Amniotic stem cell (primary cell): ENCODE measurements at regions not wholly inside any gene's neighbourhood (a gene's known extent, or its start where the extent isn't known, plus 50 kb on each side); places are given as distances from the start of the nearest gene placed in this dataset.

Experiments used
- DNase-seq: peaks from one replicate; lab custom pipeline; 2025; lab: John Stamatoyannopoulos, UW

DNA sequence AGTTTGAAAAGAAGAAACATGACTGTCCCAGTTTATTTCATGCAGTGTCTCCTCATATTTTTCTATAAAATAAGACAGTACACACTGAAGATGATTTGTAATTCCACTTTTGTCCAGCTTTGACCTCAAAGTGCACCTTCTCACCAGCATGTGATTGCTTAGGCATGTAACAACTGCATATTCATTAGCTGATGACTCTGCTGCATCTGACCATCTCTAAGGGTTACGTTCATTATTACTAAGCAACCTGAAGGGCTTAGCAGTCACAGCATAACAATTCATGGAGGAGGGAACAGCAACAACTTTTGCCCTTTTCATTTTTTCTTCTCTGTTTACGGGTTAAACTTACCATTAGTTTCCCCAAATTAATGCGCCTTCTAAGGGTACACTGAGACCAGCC, 330.6 kb upstream of the PIK3C3 start:
- DNase-seq, result no peak

DNA sequence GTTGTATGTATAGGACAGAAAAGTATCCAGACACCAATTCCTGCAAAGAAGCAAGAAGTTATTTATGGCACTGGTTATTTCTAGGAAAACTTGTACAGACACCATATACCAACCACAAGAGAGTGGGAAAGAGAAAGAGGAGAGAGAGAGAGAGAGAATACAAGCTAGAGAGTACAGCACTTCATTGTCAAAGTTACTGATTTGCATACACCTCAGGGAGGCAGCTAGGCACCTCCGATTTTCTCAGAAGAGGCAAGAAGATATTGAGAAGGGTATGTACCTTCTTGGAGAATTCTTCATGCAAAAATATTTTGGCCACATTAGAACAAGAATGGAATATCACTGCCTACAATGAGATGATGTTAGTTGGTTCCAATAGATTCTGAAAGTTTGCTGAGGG, 333.9 kb upstream of the PIK3C3 start:
- DNase-seq, result no peak

DNA sequence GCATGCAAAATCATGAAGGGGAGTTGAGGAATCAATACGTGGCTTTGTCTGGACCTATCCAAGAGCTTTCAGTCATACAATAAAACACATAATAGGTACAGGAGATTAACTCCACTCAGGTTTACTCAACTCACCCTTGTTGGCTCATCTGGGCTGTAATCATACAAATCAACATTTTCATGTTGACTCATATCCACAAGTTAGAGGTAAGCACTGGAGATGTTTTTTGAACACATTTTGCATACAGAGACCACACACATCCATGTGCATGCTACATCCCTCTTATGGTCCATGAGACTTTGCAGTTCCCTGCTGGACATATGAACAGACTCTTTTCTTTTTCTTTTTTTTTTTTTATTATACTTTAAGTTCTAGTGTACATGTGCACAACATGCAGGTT, 336.9 kb upstream of the PIK3C3 start:
- no peak for DNase-seq

DNA sequence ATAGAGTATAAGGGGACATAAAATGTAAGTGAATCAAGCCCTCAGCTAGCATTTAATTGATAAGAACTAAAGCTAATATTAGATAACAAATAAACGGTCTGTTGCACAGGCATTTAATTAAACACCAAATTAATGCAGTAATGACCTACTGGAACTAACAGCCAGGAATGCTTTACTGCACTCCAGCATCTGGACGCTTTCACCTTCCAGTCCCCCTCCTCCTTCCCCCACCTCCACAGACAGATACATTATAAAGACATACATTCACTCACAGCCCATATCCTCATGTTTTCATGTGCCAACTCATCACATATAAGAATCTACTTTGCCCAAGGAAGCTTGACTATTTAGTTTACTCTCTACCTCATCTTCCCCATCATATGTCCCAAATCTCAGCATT, 337.4 kb upstream of the PIK3C3 start:
- DNase-seq, result no peak

DNA sequence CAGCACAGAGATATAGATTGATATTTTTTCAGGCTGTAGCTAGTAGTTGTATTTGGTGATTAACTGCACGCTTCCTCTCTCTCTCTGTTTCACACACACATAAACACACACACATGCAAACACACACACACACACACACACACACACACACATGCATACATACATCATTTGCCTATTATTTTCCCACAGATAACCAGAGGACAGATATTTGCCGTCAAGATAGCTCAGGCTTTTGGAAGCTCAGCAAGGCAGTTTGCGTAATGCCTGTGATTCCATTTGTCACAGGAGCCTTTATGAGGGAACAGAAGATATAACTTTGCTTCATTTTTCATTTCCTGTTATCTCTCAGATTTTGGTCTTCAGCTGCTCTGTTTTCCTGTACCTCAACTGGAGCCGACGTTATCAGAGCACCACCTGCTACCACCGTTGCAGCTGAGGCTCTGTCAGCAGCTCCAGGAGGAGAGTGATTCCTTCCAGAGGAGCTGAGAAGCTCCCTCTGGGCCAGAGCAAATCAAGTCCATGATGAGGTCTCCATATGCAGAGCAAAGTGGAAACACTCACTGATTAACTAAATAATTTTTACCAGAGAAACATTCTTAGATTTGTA, 341.9 kb upstream of the PIK3C3 start:
- no peak for DNase-seq

DNA sequence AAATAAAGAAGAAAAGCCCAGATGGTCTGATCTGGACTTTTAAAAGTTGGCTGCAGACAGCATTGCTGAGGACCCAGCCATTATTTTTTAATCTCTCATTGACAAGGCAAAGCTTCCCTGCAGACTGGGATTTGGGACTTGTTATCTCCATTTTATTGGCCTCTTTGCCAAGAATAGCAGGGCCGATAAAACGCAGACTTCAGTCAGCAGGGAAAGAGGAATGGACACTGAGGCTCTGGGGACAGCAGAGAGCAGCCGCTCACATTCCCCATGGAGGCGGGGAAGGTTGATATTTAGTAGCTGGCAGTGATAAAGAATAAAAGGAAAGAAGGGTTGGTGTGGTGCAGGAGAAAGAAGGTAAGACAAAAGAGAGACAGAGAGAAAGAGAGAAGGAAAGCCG, 350.1 kb upstream of the PIK3C3 start:
- no peak for DNase-seq

DNA sequence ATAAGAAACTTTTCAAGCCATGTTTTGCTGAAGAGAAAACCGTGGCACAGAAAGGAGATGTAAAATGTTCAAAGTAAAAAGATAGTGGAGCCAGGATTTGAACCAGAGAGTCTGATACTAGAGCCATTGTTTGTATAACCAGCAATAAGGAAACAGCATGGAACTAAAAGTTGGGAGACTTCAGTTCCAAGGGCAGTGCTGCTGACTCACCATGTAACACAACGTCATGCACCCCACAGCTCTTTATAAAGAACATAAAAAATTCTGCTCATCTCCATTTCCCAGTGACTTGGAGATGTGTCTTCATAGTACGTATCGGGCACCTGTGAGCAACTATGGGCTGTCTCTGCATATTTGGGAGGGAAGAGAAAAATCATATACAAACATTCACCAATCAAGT, 353.0 kb upstream of the PIK3C3 start:
- no peak for DNase-seq

DNA sequence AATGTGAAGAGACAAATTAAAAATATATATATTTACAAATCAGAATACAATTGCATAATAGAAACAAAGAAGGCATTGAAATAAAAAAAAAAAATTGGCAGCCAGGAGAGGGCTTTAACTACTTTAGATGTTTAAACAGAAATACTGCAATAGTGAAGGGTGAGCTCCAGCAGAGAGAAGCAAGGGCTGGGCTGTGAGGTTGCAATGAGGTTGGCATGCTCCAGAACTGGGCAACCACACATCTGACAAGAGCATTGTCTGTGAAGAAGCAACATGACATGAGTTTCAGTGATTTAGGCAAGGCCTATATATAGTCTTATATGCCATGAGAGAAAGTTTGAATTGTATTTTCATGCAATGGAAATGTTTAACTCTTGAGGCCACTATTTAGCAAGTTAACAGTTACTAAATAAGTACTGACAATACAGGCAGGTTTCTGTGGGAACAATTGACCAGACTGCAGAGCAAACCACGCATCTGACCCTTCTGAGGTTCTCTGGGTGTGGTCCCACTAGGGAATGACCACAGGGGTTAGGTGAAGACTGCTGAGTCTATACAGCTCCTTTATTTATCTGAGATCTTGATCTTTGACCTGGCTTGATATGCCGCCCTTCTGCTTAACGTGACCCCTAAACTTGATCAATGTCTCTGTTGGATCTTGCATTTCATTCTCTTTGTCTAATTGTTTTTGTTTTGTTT, 354.2 kb upstream of the PIK3C3 start:
- DNase-seq, result no peak

DNA sequence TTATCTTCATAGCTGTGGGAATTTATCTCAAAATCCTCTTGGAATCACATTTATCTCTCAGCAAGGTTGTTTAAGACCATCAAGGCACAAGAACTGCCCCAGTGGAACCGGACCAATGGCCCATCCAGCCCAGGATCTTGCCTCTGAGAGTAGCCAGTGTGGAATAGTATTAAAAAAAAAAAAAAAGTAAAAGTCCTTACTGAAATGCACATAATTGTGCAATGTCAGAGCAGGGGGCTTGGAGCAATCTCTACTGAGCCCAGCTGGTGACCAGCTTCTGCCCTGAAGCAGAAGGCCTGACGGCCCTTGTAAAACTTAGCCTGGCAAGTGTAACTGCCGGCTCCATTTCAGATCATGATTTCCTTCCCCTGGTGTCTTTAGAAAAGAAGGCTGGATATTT, 355.6 kb upstream of the PIK3C3 start:
- DNase-seq, result no peak

DNA sequence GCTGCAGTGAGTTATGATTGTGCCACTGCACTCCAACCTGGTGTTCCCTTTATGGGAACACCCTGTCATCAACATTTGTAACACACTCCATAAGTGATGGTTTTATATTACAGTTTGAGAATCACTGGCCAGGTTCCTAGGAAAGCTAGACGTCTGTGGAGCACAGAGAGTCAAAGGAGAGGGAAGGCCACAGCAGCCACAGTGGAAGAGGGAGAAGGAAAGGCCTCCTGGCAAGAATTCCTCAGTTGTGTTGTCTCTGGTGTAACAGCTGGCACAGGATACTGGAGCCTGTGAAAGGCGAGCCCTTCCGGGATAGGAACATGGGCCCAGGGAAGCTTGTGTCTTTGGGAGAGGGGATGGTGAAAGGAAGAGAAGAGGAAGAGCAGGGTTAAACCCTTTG, 360.5 kb upstream of the PIK3C3 start:
- DNase-seq, result no peak

DNA sequence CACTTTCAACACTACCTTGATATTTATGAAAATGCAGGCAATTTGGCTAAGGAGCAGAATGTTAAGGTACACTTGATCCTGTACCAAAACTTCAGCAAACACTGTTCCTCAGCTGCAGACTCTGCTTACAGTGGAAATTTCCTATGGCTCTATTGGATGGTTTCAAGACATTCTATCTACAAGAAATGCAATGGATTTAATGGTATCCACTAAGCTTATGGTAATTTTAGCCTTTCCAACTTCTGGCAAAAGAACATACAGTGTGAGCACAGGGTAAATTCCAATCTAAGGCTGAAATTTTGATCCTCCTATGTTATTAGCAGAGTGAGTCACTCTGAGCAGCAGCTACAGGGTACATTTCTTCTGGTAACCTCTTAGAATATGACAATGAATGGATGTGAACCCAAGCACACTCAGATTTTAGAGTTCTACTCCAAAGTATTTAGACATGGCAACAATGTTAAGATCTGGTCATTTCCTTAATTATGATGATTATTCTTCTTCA, 361.8 kb upstream of the PIK3C3 start:
- DNase-seq, result no peak

DNA sequence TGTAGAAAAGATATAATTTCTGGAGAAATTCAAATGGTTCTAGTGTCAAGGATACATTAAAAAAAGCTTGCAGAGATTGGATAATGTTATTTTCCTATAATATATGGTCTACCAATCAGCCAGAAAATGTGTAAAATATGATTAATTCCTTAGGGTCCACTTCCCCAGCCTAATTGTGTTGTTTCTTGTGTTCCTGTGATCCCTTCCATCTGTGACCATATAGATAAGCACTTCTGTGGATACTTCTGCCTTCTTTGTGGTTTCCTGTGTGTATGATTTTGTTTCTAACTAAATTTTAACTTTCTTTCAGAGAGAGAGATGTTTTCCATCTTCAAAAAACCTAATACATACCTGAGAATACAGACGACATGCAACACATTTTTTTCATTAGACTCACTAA, 367.1 kb upstream of the PIK3C3 start:
- no peak for DNase-seq

DNA sequence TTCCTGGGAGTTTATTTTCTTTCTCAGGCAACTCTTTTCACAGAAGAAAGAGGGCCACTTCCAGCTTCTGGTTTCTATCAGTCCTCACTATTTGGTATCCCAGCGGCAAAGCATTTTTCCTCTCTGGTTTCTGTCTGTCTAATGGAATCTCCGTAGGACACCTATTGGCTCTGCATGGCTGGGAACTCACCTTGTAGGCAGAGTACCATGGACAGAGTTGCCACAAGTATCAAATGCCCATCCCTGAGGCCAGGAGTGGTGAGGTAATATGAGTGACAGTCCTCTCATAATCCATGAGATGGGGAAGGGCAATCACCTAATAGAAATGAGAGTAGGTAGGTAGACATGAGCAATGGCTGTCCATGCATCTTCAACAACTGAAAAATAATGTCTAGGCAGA, 369.5 kb upstream of the PIK3C3 start:
- DNase-seq, result no peak

DNA sequence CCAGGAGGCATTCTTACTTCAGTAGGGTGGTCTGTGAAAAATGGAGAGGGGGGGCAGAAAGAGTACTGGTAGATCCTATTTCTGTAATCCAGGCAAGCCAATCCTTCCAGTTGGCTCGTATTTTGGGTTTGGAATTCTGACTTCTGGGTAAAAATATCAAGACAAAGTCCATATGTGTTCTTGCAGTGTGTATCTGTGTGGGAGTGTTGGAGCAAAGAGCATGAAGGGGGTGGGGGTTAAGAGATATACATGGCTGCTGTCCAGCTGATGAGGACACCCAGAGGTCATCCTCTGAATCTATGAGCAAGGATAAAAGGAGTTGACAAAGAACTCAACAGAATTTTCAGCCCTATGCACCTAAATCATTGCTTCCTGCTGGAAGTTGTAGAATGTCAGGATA, 375.8 kb upstream of the PIK3C3 start:
- DNase-seq, result no peak

DNA sequence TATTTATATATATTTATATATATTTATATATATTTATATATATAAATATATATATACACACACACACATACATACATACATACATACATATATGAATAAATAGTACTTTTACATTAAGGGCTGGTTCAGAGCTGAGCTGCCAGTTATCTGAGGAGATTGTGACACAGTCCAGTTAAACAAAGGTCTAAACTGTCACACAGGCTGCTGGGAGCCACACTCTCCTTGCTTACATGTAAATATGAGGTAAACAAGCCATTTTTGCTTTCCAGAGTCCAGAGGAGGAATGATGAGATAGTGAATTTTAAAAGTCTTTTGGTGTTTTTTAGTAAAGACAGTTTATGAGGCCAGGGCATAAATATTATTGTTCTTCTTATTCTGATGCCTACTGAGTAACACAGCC, 377.5 kb upstream of the PIK3C3 start:
- DNase-seq, result no peak

DNA sequence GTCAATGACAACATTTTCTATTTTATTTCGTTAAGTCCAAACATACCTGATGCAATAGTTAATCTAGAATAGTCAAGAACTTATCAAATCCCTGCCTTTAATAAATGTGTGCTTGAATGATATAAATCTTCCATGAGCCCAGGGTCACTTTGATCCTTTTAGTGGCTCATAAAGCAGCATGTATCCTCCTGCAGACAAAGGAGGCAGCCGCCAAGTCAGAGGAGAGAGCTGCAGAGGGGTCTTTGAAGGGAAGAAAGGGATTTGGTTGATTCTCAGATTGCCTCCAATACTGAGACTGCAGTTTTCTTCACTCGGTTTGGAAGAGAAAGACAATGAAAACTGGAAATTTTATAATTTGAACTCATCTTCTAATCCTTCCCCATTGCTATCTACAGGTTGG, 378.4 kb upstream of the PIK3C3 start:
- DNase-seq, result no peak

DNA sequence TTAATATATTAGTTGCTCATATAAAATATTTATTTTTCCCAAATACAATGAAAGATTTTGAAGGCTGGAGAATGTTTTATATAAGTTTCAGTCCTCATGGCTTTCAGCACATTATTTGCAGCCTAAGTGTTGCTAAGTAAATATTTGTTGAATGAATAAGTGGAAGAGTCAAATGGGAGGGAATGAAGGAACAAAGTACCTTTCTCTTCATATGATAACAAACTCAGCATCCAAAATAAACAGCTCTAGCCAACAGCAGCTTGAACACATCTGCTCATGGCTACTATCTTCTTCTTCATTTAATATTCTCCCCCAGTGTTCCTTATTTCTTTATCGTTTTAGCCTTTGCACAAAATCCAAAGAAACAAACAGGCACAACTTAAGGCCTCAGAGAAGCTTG, 385.2 kb upstream of the PIK3C3 start:
- no peak for DNase-seq

DNA sequence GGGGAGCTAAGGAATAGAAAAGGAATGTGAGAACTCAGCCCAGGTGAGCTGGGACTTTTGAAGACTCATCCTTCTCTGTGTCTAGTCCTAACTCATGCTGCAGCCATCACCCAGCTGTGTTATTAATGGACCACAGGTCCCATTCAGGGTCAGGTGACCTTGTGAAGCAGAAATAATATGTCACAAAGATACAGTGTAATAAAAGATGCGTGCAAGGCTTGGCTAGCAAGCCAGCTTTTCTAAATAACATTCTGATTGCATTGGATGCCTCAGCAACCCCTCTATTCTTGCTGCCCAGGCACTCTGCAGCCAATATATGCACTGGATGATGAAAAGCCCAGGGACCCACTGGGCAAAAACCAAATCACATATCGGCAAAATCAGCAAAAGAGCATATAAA, 393.1 kb upstream of the PIK3C3 start:
- no peak for DNase-seq

DNA sequence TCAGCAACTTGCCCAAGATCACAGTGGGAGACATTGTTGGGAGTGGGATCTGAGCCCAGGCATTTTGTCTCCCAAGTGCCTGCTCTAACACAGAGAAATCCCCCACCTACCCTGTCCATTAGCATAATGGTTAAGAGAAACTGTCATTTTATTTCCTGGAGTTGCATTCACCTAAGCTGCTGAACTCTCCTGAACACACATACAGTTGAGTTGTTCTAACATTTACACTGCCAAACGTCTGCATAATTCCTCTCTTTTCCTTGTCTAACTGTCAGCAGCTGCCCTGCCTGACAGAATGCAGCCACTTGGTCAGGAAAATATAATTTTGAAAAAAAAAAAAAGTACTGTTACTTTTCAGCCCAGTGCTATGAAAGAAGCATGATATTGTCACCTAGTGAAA, 396.3 kb upstream of the PIK3C3 start:
- DNase-seq, result no peak

DNA sequence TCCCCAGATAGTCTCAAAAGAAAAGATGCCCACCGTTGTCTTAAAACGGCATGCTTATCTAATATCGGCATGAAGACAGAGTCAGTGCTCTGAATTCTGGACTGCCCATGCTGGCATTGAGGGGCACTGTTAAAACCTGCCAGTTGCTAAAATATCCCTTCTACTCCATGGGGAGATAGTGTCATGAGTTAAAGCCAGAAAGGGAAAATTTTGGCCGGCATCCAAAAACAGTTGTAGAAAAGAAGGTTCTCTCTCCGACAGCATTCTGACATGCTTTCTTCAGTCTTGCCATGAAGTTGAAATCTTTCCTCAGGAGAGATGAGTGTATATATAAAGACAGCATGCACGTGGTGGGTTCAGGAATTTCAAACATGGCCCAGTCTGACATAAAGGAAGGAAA, 401.3 kb upstream of the PIK3C3 start:
- no peak for DNase-seq

DNA sequence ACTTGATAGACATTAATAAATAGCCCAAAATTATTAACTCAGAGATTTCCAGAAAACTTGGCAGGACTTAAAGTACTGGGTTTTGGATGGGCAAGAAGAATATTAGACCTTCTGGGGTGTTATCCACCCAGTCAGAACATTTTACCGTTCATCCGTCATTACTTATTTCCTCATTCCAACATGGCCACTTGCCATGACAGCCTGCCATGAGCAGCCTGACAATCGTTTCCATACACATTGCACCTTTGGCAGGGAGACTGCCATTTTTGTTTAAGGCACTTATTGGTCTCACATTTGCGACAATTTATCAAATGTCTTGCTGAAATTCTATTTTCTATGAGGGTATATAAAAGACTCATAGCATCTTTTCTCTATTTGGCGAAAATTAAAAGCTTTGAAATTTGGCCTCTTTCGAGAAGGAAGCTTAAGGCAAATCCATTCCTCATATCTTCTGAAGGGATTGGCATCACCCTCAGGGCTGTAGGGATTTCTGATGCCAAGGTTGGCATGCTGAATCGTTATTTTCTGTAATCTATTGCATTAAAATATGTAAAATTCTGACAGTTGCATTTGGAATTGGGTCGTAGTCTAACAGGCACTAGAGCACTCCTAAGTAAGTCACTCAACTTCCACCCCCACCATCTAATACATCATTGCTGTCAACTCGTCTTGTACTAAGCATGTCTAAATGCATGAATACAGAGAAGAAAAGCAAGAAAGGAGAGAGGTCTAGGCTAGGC, 406.3 kb upstream of the PIK3C3 start:
- DNase-seq, result no peak

DNA sequence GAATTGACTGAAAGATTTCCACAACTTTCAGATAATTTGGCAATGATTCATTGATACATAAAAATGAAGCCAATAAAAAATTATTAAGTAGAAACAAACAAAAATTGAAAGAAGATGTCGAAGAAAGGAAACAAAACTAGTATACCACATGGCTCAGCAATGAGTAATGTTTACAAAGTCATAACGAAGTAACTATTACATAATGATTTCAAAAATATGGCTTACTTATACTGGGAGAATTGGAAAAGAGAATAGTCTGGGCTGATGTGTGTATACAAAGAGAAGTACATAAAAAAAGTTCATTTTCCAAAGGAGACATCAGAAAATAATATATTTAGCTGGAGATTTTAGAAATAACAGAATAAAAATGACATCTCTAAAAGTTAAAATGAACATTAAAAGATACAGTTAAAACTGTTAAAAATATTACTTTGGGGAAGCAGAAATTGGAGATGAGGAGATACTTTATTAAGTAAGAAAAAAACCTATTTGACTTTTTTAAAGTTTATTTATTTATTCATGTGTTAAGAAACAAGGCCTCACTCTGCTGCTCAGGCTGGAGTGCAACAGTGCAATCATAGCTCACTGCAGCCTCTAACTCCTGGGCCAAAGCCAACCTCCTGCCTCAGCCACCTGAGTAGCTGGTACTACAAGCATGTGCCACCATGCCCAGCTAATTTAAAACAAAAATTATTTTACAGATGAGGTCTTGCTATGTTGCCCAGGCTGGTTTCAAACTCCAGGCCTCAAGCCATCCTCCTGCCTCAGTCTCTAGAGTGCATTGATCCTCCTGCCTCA, 409.7 kb upstream of the PIK3C3 start:
- DNase-seq, result no peak

DNA sequence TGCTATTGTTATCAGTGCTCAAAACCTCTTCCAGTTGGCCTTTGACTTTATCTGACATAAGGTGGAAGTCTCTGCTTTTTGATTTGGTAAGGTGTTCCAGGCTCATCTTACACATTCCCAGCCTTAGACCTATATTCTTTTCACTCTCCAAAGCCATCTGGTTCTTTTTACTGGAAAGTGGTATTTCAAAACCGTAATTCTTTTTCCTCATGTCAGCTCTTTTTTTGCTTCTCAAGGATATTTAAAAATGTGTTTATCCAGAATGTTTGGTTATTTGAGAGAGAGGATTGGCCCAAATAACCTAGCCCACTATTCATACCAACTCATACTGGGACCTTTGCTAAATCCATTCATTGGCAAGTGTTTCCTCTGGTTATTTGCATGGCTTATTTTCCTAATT, 411.2 kb upstream of the PIK3C3 start:
- no peak for DNase-seq
